Panc1 (cell line): ENCODE measurements at regions not wholly inside any gene's neighbourhood (a gene's known extent, or its start where the extent isn't known, plus 50 kb on each side); places are given as distances from the start of the nearest gene placed in this dataset.

Experiments
- CTCF ChIP-seq: fragments of 450-650 bp; IDR thresholded peaks from 2 replicates; pipeline ENCODE4 v1.5.1; 2017; ENCODE audit warnings: mild to moderate bottlenecking
- POLR2AphosphoS5 ChIP-seq: IDR thresholded peaks from 2 replicates; pipeline ENCODE4 v1.6.1; 2012; ENCODE audit warnings: mild to moderate bottlenecking, low read depth, low read length, moderate library complexity
- REST ChIP-seq, 2 experiments: IDR thresholded peaks; 2 replicates each; pipeline ENCODE4 v1.6.1; 2011 to 2012; ENCODE audit warnings: low read depth in 2 of 2, control low read depth in 1 of 2, low read length in 1 of 2, mild to moderate bottlenecking in 1 of 2, moderate library complexity in 1 of 2; ENCODE audit not compliant: insufficient read depth in 1 of 2
- SIN3A ChIP-seq: IDR thresholded peaks from 2 replicates; pipeline ENCODE4 v1.6.1; 2012; ENCODE audit warnings: low read depth, mild to moderate bottlenecking, low read length, moderate library complexity, borderline replicate concordance; ENCODE audit not compliant: insufficient read depth
- TCF7L2 ChIP-seq: IDR thresholded peaks from 2 replicates; pipeline ENCODE4 v1.6.1; 2011; ENCODE audit warnings: mild to moderate bottlenecking, low read depth, low read length, inconsistent platforms

- TF ChIP-seq CTCF (no peak), POLR2AphosphoS5 (no peak), REST (IDR thresholded peaks at IDR 0.05; ENCODE audit: insufficient read depth in 1 of 2, low read depth in 2 of 2, low read length in 1 of 2) (no peak), TCF7L2 (no peak), SIN3A (no peak)
Measured at GRCh38 chr6:100979267-100979666, 98.1 kb upstream of the ASCC3 start.
